ENCODE measurements at regions not wholly inside any gene's neighbourhood (a gene's known extent, or its start where the extent isn't known, plus 50 kb on each side); places are given as distances from the start of the nearest gene placed in this dataset.

DNA sequence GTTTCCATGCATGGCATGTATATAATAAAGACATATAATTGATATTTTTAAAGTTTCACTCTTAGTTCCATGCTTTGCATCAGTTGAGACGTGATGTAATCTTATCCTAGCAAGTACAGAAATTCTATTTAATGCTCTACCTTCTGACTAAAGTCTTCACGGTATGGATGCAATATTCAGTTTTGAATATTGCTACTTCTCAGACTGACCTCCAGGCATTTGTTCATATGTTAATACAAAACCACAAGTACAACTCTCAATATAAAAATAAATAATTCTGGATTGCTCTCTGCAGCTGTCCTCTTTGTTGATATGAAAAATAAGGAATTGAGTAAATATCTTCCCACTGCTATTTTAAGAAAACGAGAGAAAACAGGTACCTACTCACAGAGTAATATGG, 309.8 kb upstream of the HAND2 start:
- WGBS (ENCODE audit: insufficient coverage, low coverage, missing lambda C conversion rate) = 10% methylated on average over 3 of the region's 3 CpGs

More for the DNA sequence above, 309.8 kb upstream of the HAND2 start:
- no peak overlapping the region for H3K4me3 ChIP-seq
- no peaks in the 10 kb centered on the region for H3K9me3 ChIP-seq (replicated peaks; ENCODE audit: control insufficient read depth, insufficient read depth, low read depth, low read length)
- H4K20me1 ChIP-seq (replicated peaks; ENCODE audit: control insufficient read depth, insufficient read depth, low read length) = no peaks in the 10 kb centered on the region
- DNase-seq (ENCODE audit: extremely low read depth in 1 of 4, low spot score in 3 of 4) = no peak
- in situ Hi-C loops (cut with MboI) = no loop called here
- ChIA-PET POLR2A (no interaction called here), CTCF (ENCODE audit: low intra/inter-chr PET ratio) (no interaction called here)
- ATAC-seq = no peak
- H3K27ac ChIP-seq (ENCODE audit: extremely low read depth, low read depth, low read length) = no peak overlapping the region
- no peaks in the 10 kb centered on the region for H3K36me3 ChIP-seq (ENCODE audit: control insufficient read depth, insufficient read depth, low read length)
- intact Hi-C loops (cut with micrococcal nuclease) = no loop called here
- H3K9me1 ChIP-seq (ENCODE audit: control insufficient read depth, insufficient read depth, low read length) = no peaks in the 10 kb centered on the region
- TF ChIP-seq NFRKB (IDR thresholded peaks at IDR 0.05; ENCODE audit: low read depth) (no peak), ADNP (tag; IDR thresholded peaks at IDR 0.05) (no peak), ZBTB7A (IDR thresholded peaks at IDR 0.05; ENCODE audit: borderline replicate concordance, control insufficient read depth, low read depth, low read length) (no peak), PHB (CRISPR knock-in tag; IDR thresholded peaks at IDR 0.05) (no peak), MTA1 (IDR thresholded peaks at IDR 0.05; ENCODE audit: borderline replicate concordance) (no peak)
- TF ChIP-seq, protein P1, sequence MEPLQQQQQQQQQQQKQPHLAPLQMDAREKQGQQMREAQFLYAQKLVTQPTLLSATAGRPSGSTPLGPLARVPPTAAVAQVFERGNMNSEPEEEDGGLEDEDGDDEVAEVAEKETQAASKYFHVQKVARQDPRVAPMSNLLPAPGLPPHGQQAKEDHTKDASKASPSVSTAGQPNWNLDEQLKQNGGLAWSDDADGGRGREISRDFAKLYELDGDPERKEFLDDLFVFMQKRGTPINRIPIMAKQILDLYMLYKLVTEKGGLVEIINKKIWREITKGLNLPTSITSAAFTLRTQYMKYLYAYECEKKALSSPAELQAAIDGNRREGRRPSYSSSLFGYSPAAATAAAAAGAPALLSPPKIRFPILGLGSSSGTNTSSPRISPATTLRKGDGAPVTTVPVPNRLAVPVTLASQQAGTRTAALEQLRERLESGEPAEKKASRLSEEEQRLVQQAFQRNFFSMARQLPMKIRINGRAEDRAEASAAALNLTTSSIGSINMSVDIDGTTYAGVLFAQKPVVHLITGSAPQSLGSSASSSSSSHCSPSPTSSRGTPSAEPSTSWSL (CRISPR knock-in tag; IDR thresholded peaks at IDR 0.05; ENCODE audit: borderline replicate concordance) = no peak
- TF ChIP-seq, protein P2, sequence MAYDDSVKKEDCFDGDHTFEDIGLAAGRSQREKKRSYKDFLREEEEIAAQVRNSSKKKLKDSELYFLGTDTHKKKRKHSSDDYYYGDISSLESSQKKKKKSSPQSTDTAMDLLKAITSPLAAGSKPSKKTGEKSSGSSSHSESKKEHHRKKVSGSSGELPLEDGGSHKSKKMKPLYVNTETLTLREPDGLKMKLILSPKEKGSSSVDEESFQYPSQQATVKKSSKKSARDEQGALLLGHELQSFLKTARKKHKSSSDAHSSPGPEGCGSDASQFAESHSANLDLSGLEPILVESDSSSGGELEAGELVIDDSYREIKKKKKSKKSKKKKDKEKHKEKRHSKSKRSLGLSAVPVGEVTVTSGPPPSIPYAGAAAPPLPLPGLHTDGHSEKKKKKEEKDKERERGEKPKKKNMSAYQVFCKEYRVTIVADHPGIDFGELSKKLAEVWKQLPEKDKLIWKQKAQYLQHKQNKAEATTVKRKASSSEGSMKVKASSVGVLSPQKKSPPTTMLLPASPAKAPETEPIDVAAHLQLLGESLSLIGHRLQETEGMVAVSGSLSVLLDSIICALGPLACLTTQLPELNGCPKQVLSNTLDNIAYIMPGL (CRISPR knock-in tag; IDR thresholded peaks at IDR 0.05) = no peak
- TF ChIP-seq, protein P3, sequence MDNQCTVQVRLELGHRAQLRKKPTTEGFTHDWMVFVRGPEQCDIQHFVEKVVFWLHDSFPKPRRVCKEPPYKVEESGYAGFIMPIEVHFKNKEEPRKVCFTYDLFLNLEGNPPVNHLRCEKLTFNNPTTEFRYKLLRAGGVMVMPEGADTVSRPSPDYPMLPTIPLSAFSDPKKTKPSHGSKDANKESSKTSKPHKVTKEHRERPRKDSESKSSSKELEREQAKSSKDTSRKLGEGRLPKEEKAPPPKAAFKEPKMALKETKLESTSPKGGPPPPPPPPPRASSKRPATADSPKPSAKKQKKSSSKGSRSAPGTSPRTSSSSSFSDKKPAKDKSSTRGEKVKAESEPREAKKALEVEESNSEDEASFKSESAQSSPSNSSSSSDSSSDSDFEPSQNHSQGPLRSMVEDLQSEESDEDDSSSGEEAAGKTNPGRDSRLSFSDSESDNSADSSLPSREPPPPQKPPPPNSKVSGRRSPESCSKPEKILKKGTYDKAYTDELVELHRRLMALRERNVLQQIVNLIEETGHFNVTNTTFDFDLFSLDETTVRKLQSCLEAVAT (IDR thresholded peaks at IDR 0.05) = no peak
- no peaks in the 10 kb centered on the region for H3K79me2 ChIP-seq (ENCODE audit: control insufficient read depth, insufficient read depth, low read length)
- H3K9ac ChIP-seq (ENCODE audit: insufficient read depth in 1 of 2, low read depth in 2 of 2, low read length in 2 of 2) = no peak overlapping the region
- no peak overlapping the region for H3K4me2 ChIP-seq (ENCODE audit: insufficient read depth, low read length)
- no peaks in the 10 kb centered on the region for H3K27me3 ChIP-seq (ENCODE audit: control insufficient read depth in 2 of 2, insufficient read depth in 2 of 2, low read length in 2 of 2)
- no peak for FAIRE-seq
- H3K4me1 ChIP-seq (replicated peaks in 1 of 2; ENCODE audit: control insufficient read depth in 2 of 2, insufficient read depth in 2 of 2, low read length in 2 of 2) = no peaks in the 10 kb centered on the region
- no peak overlapping the region for H2AFZ ChIP-seq (ENCODE audit: low read depth, low read length)
- BruUV-seq (replicated peaks) = no TSS peak

Data from K562 (cell line).